GM18519 (cell line): ENCODE measurements at regions not wholly inside any gene's neighbourhood (a gene's known extent, or its start where the extent isn't known, plus 50 kb on each side); places are given as distances from the start of the nearest gene placed in this dataset.

Source experiments
- ATAC-seq: cut with Tn5 transposase; IDR thresholded peaks from one replicate; pipeline ENCODE4 v1.9.1; 2021; ENCODE audit warnings: mild to moderate bottlenecking, moderate library complexity; ENCODE audit not compliant: unreplicated experiment, low FRiP score

DNA sequence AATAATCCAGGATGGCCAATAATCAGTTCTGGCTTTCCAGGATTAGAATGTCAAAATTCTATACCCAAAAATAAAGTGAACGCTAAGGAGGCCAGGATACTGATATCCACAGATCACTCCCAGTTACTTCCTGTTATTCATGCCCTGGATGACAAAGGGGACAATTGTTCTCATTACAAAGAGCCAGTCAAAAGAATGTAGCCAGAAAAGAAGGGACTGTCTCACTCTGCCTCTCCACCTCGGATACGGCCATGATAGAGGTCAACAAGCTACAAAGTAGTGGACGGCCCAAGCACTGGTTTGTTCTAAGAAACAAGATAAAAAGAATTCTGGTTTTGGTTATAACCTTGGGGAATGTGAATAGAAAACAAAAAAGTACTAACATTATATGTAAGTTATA is 116.1 kb upstream of the ATF7IP start:
- no peak for ATAC-seq

DNA sequence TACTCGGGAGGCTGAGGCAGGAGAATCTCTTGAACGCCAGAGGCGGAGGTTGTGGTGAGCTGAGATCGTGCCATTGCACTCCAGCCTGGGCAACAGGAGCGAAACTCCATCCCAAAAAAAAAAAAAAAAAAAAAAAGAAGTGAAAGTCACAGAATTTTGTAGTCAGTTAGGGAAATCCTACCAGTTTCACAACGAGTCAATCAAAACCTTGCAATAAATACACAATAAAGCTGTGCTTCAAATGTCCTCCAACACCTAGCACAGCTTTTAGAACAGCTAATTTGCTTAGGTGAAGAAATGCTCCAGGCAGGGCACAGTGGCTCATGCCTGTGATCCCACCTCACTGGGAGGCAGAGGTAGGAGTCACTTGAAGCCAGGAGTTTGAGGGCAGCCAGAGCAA is 112.8 kb upstream of the ATF7IP start:
- ATAC-seq = no peak

DNA sequence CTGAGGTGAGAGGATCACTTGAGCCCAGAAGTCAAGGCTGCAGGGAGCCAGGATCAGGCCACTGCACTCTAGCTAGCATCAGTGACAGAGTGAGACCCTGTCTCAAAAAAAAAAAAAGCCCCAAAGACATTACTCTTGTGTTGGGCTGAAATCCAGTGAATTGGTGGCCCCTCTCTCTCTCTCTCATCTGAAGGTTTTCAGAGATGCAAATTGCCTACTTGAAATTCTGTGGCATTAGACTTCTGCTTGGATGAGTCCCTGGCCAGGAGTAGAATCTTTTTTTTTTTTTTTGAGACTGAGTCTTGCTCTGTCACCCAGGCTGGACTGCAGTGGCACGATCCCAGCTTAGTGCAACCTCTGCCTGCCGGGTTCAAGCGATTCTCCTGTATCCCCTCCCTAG is 112.0 kb upstream of the ATF7IP start:
- no peak for ATAC-seq

DNA sequence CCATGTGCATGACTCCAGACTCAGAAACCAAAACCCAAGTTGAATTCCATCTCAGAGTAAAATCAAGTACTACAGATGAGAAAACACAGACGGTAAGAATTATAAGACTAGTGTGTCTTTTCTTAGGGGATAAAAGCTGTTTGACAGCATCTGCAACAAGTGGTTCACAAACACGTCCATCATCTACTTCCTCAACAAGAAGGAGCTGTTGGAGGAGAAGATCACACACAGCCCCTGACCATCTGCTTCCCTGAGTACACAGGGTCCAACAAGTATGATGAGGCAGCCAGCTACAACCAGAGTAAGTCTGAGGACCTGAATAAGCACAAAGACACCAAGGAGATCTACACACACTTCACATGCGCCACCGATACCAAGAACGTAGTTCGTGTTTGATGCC is 110.7 kb upstream of the ATF7IP start:
- ATAC-seq = no peak

DNA sequence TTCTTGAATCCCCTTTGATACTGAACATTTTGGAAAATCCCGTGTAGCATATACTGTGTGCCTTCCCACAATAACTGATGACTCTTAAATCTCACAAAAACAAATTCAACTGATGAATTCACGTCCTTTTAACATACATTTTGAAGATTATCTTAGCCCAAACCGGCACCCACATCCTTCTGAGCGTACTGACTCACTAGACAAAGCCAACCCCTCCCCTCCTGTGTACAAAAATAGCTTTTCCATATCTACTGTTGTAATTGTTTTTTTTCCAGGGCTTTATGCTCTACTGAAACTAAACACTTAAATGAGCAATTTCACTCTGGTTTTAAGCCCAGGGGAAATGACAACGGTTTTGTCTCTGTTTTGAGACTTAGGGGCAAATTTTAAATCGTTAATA is 109.4 kb upstream of the ATF7IP start:
- ATAC-seq = no peak

DNA sequence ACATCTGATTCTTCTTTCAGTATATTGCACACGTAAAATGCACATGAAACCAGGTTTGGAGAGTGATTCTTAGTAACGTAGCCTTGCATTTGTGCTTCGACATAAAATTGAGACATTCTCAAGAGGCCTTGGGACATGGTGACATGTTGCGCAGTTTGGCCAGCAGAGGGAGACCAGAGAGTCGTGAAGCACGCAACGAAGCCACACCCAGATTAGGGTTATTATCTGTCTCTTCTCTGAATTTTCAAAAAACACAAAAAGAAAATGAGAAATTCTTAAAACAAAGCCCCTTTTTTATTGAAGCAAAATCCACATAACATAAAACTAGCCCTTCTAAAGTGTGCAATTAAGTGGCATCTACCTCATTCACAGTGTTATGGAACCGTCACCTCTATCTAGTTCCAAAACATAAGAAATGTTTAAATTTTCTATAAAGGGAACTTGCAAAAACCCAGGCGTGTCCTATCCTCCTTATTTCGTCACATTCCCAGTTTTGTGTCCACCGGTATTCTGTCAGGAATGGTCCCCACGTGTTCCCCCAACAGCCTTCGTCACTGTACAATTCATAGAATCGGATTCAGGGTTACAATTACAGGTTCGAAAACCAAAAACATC is 108.8 kb upstream of the ATF7IP start:
- ATAC-seq = no peak

DNA sequence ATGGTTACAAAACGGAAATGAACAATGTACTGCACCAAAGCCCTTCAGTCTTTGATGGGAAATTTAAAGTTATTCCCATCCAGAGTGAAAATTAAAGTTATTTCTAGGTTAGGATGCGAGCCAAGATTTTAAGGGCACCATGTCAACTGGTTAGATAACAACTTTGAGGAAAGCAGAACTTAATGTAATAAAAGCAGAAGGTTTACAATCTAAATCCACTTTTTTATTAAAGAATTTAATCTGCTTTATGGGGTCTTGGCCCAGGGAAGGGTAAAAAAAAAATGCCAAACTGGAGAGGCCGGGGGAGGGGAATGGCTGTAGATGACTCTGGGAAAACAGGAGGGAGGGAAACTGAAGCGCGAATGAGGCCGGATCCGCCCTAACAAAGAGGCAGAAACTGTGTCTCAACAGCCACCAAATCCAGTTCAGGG is 108.2 kb upstream of the ATF7IP start:
- no peak for ATAC-seq

DNA sequence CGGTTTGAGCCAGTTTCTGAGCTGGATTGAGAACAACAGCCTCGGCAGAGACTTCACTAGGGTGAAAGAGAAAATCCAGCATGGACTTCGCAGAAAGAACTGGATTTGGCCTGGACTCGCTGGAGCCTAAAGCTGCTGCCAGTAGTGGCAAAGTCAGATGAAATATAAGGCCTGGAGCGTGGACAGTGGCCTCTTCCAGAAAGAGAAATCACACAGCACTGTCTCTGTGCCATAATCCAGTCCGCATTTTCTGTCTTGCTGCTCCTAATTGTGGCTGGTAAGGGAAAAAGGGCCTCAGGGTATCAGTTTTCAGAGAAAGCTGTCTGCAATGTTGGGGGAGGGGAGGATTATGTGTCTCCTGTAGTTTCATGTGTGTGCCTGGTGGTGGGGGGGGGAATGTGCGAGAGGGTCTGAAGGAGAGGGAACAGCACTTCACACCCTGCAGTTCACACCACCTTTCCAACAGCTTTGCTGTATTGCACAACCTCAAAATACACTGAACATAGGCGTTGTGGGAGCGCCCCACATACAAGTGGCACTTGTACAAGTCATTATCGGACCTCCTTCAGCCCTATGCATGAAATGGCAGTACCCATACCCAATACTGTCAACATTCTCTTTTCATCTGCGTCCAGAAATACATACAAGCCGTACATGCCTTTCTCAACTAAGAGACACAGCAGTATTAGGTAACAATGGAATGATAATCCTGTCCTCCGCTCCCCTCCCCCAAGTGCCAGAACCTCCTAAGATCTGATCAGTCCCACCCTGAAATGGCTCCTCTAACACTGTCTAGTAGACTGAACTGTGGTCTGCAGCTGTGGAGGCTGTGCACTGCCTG is 107.5 kb upstream of the ATF7IP start:
- peak; percentile 59 for ATAC-seq

DNA sequence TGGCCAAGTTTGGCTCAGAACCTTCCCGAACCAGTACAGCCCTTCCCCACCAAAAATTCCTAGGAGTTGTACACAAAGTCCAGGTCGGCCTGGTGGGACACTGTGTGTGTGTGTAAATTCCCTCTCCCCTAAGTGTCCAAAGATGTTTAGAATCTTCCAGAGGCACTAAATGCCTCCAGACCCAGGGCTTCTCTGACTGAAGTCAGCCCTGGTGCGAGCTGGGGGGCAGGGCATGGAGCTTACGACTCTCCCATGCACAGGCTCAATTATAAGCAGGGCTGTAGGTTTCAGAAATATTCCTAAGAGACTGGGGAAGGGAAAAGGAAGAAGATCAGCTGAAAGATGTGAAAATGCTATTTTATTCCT is 106.9 kb upstream of the ATF7IP start:
- no peak for ATAC-seq

DNA sequence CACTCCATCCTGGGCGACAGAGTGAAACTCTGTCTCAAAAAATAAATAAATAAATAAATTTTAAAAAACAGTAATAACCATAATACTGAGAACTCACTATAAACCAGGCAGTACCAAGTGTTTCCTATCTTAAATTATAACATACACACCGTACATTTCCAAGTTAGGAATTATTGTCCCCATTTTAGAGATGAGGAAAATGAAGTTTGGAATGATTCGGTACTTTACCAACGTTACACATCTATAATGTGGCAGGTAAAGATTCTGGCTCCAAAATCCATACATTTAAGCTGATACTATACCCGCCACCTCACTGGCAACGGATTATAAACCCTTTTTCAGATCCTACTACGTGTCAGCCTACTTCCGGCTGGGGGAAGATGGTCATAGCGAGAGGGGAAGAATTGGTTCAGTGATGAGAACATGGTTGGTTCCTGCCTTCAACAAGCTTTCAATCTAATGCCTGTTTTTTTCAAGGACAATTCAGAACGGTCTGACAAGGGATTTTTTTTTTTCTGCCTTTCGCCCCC is 105.9 kb upstream of the ATF7IP start:
- no peak for ATAC-seq

DNA sequence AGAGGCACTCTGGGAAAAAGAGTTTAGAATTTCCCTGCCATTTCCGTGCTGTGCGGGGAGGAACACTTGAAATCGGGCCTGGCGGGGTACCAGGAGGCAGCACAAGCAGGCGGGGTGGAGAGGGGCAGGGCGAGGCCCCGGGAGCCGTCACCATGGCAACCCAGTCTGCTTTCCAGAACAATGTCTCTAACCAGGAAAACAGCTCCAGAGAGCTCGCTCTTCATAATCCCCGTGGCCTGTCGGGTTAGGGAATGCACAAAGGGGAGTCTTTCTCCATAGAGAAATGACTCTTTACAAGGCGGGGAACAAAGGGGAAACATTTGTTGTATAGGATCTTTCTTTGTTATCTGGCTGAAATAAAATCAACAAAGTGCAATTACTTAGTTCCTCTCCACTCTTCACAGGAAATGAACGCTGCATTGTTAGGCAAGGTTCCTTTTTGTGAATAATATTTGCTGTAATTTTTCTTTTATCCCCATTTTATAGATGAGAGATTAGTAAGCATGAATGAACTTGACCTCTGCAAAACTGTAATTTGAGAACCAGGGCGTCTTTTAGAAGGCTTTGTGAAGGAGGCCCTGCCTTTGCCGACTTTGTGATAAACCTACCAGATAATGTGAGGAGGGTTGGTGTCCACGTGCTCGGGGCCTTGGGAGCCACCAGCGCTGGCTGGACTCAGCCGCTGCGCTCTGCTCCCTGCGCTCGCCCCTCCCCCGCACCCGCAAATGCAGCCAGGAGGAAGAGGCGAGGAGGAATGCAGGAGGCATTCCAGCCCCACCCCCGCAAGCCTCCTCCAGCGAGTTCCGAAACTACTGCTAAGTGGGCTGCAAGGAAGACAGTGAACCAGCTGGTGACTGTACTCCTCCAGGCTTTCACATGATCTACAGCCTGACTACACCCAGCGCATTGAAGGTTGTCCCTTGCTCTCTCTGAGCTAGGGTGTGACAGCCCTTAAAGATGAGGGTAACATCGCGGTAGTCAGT is 105.2 kb upstream of the ATF7IP start:
- no peak for ATAC-seq

DNA sequence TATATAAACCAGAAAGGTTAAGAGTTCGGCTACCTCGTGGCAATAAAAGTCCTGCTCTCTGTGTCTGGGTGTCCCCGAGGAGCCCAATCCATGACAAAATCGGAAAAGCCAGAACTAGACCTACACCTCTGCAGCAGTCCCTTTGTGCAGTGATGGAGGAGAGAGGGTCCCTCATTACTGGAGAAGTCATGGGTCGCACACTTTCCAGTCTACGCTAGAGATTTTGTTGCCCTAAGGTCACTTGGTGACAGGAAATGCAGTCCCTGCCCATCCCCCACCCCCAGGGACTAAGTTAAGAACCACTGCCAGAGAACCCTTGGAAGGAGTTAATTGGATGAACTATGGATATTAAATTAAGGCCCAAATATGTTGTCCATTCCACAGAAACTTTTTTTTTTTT is 104.4 kb upstream of the ATF7IP start:
- no peak for ATAC-seq

DNA sequence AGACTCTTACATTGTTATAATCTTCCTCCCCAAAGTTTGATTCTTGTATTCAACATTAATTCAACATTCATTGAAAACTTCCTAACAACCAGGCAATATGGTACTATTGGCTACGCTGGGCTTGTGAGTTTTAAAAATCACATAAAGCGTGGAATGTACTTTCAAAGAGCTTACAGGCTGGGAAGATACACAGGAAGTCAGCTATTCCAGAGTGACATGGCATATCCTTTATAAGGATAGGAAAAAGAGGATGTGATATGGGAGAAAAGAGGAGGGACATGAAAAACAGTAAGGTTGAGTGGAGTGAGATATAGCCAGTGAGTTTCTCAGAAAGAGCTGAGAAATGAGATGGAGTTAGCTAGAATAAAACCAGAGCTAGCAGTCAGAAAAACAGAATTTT is 103.6 kb upstream of the ATF7IP start:
- ATAC-seq = no peak

DNA sequence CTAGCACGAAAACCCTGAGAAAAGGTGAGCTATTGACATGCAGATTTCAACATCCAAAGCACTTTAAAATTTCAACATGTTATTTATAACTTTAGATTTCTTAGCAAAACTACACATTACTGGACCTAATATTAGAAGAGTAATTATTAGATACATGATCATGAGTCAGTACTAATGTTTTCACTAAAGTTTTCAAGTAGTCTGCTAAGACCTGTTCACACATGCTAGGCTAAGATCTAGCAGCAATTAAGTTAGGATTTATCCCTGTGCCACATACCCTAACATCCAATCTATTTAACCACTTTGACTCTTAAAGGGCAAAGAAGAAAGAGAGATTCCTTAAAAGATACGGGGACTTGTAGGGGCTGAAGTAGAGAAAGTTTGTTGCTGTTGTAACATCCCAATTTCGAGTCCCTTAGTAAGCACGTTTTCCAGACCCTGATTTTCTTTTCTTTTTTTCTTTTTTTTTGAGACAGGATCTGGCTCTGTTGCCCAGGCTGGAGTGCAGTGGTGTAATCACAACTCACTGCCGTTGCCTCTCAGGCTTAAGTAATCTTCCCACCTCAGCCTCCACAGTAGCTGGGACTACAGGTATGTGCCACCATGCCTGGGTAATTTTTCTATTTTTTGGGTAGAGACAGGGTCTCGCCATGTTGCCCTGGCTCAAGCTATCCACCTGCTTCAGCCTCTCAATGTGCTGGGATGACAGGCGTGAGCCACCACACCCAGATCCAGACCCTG is 102.5 kb upstream of the ATF7IP start:
- no peak for ATAC-seq

DNA sequence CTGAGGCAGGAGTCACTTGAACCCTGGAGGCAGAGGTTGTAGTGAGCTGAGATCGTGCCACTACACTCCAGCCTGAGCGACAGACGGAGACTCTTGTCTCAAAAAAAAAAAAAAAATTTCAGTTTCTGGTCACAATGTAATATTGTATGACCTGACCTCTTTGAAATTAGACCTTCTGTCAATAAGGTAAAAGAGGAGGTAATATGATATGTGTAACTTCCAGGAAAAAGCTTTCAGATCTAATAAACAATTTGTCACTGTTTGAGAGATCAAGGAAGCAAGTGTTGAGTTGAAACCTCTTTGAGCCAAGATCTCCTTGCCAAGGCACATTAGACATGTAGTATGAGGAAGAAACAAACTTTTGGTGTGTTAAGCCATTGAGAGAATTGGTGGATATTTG is 101.7 kb upstream of the ATF7IP start:
- no peak for ATAC-seq

DNA sequence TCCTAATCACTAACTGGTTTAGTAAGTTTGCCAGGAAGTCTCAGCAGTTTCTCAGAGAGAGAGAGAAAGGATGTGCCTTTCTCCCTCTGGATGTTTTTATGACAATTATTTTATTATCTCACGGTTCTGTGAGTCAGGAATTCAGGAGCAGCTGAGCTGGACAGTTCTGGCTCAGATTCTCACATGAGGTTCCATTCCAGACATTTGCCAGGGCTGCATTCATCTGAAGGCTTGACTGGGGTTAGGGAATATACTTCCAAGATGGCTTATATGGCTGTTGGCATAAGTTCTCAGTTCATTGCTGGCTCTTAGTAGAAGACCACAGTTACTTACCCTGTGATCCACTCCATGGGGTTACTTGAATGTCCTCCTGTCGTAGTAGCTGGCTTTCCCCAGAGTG is 101.2 kb upstream of the ATF7IP start:
- ATAC-seq = no peak

DNA sequence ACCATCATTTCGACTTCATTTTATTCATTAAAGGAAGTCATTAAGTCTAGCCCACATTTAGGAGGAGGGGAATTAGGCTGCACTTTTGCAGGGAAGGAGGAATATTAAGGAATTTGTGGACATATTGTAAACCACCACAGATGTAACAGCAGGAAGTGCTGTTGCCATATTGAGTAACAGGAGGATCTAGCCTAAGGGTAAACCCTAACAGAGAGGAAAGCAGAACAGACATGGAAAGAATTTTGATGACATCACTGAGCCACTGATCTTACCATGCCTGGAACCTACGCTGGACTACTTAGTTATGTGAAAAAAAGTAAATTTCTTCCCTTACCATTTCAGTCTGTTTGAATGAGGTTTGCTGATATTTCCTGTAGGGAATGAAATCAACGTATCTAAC is 100.7 kb upstream of the ATF7IP start:
- ATAC-seq = no peak

DNA sequence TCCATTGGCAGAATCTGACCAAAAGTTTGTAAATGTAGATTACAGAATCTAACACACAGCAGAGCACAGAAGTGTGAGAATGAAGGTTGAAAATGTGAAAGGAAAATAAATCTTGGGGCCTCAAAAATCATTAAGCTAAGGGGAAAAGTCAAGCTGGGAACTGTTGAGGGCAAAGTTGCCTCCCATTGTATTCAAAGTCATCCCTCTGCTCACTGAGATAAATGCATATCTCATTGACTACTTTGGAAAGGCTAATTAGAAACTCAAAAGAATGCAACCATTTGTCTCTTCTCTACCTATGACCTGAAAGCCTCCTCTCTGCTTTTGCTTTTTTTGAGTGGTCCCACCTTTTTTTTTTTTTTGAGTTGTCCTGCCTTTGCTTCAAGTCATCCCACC is 97.4 kb upstream of the ATF7IP start:
- ATAC-seq = no peak

DNA sequence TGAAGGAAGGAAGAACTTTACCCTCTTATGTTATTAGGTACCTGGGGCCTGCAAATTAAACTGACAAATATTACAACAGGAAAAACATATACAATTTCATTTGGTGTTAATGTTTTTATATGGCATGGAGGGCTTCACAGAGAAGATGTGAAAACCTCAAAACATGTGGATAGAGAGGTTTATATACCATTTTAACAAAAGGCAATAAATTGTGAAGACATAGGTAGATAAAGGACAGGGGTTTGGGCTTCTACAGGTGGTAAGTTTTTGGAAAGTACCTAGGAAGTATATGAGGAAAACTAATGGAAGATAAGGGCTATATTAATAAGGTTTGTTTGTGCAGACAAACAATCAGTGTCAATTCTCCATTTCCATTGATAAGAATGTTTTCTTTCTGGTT is 95.1 kb upstream of the ATF7IP start:
- no peak for ATAC-seq
